ENCODE measurements at regions not wholly inside any gene's neighbourhood (a gene's known extent, or its start where the extent isn't known, plus 50 kb on each side); places are given as distances from the start of the nearest gene placed in this dataset.

DNA sequence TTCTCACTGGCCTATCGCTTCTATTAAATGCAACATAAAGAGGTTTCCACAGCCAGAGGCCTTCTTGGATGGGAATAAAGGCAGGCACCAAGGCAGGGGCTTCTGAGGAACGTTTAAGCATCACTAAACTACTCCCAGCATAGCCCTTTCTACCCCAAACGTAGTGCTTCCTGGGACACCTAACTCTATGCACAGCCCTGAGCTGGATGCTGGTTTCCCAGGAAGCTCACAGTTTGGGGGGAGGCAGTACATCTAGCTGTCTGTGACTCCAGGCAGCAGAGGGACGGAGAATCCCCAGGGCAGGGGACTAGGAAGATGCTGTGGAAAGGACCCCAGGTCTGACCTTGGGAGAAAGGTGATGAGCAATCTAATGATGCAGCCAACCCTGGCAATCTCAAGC lies 192.8 kb upstream of the ZMIZ1 start:
- DNase-seq (ENCODE audit: low spot score) = no peak

DNA sequence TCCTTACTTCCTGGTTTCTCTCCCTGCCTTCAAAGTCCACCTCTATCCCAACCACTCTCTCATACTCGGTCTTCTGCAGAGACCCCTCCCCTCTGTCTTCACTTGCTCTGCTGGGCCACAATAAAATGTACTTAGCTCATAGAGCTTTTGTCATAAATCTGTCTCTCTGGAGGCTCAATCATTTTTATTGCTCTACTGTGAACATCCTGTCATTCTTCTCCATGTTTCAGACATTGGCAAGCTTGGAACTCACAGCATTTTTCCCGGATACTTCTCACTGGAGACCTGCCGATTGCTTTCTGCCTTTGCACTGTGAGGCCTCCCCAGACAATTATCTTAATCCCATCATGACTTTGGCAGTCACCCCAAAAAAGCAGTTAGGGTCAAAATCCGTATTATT lies 192.3 kb upstream of the ZMIZ1 start:
- DNase-seq (ENCODE audit: low spot score) = no peak

GRCh38 chr10:78879621-78880020 lies 189.1 kb upstream of the ZMIZ1 start:
- no peak for DNase-seq (ENCODE audit: low spot score)

DNA sequence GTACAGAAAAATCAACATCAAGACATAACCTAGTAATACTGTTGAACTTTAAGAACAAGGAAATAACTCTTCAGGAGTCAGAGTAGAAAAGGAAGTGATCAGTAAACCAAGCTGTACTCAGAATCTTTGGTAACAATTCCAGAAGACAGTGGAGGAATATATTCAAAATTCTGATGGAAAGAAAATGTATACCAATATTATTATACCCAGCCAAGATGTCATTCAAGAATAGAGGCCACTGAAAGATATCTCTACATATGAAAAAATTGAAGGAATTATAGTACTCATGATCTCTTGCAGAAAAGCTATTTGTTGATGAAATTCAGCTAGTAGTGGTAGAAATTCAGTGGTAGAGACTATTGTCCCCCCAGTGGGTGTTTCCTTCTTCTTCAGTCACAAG lies 182.6 kb upstream of the ZMIZ1 start:
- no peak for DNase-seq (ENCODE audit: low spot score)

DNA sequence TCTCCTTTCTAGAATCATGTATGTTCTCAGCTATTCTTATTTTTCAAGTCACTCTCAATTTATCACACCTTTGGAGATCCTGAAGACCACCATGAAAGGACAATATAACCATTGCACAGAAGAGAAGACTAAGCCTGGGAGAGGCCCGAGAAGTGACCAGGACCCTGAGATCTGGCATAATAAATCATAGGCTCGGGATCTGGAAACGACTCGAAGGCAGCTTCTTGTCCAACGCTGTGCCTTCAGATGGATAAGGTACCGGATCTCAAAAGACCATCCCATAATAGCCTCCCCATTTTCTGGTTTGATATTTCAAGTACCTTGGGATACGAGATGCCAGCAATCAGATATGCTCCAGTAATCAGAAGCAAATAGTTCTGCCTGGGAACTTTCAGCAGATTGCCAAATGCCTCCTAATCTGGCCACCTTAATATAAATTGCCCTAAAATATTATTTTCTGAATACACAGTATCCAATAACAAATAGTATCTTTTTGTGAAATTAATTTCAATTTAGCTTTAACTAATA lies 179.2 kb upstream of the ZMIZ1 start:
- DNase-seq (ENCODE audit: low spot score) = no peak

- DNase-seq (ENCODE audit: low spot score) = no peak
These were observed 178.3 kb upstream of the ZMIZ1 start for GRCh38 chr10:78890506-78890905.

DNA sequence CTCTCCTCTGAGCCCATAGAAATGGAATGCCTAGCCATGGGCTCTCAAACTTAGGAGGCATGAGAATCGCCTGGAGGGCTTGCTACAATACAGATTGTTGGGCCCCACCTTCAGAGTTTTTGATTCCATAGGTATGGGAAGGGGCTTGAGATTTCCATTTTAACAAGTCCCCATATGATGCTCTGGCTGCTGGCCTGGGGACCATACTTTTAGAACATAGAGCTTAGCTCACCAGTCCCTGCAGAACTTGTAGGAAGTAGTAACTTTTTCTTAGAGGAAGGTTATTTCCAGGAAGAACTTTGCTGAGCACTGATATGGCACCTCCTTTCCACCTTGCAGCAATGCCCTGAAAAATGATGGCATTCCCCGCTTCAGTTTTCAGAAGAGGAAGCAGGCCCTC lies 177.0 kb upstream of the ZMIZ1 start:
- DNase-seq (ENCODE audit: low spot score) = no peak

GRCh38 chr10:78892338-78893176 lies 176.2 kb upstream of the ZMIZ1 start:
- DNase-seq (ENCODE audit: low spot score) = peak; percentile 24

DNA sequence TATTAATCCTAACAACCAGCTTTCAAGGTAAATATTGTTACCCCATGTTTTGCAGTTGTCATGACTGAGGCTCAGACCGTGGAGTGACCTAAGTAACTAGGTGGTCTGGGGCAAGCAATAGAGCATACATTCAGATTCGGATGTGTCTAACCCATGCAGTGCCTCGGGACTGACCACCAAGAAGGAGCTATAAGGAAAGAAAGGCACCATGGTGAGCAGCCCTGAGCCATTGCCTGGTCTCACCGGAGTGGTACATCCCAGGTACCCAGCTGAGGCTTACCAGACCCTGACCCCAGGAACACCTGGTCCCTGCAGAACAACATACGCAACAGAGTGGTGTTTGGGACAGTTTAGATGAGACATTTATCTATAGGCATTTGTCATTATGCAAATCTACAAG lies 175.5 kb upstream of the ZMIZ1 start:
- DNase-seq (ENCODE audit: low spot score) = no peak

- no peak for DNase-seq (ENCODE audit: low spot score)
These were observed 174.5 kb upstream of the ZMIZ1 start for GRCh38 chr10:78894089-78894840.

DNA sequence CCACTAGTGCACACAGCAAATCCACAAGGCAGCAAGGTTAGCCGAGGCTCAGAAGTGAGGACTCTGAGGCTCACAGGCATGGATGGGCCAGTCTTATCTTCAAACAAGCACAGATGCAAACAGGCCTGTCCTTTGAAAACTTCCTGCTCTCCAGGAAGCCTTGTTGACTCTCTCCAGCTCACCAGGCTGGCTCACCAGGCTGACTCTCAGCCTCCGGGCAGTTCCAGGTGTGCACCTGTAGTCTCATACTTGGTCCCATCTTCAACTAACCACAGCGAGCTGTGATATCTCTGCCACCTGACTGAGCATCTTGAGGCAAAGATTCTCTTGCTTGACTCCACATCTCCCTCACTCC lies 173.9 kb upstream of the ZMIZ1 start:
- DNase-seq (ENCODE audit: low spot score) = no peak

DNA sequence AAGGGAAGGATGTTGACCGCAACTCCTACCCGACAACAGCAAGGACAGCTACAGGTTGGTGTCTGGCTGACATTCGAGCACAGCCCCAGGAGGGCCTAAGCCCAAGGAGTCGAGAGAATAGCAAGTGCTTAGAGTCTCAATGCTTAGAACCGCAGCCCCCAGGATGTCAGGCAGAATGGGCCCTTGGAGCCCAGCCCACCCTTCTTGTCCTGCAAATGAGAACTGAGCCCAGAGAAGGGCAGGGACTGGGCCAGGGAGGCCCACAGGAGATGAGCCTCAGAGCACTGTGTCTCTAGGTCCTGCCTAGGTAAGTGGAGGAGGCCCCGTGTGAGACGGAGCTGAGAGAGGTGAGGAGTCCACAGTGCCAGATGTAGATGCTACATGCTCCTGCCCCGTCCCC lies 173.3 kb upstream of the ZMIZ1 start:
- DNase-seq (ENCODE audit: low spot score) = no peak

DNA sequence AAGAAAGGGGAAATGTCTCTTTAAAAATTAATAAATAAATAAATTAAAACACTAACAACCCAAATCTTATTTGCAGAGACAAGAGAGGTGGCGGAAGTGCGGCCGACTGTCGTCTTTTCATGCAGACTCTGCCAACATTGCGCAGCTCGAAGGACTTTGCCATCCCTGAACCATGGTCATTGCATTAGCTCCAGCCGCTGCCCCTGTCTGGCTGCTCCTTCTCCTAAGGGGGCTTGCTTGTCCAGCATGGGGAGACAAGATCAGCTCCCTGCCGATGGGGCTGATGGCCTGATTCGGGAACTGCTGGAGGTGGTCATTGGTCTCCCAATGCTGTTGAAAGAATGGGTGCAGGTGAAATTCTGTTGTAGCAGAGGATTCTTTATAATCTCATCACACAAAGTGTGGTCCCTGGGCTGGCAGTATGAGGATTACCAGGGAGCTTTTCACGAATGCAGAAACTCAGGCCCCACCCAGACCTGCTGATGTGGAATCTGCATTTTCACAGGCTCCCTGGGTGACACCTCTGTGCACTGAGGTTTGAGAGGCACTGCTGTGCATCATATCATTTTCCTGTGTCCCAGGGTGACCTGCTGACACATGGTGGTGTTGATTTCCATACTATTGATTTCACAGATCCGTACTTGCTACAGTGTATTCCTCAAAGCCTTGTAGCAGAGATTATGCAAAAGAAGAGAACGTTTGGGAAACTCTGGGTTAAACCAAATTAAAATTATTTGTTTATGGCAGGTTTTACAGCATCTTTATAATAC lies 172.4 kb upstream of the ZMIZ1 start:
- DNase-seq (ENCODE audit: low spot score) = no peak

GRCh38 chr10:78898341-78899097 lies 170.2 kb upstream of the ZMIZ1 start:
- DNase-seq (ENCODE audit: low spot score) = no peak

GRCh38 chr10:78899098-78899754 lies 169.5 kb upstream of the ZMIZ1 start:
- no peak for DNase-seq (ENCODE audit: low spot score)

DNA sequence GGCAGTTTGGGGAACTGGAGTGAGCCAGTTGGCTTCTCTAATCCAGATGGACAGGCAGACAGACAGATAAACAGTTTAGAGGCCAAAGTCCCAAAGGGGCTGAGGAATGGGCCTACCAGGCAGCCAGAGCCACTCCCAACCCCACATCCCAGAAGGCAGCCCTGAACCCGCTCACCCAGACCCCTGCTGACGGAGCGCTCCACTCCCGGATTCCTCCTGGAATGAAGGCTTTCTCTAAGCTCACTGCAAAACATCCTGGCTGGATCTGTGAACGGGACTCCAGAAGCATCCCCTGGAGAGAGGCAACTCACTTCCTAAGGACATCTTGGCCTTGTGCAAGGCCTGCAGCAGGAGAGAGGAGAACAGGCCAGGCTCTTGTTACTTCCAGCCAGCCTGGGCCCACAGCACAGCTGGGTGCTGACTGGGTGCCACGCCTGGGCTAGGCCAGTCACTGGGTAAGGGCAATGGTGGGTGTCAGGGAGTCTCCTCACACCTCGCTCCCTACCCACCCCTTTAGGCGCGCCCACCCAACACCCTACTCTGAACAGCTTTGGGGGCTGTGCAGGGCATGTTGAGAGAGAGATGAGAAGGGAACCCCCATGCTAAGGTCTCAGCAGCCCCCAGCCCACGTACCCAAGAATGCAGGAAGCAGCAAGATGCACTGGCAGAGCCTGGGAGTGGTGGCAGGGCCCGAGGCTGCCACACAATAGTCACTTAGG lies 168.6 kb upstream of the ZMIZ1 start:
- no peak for DNase-seq (ENCODE audit: low spot score)

DNA sequence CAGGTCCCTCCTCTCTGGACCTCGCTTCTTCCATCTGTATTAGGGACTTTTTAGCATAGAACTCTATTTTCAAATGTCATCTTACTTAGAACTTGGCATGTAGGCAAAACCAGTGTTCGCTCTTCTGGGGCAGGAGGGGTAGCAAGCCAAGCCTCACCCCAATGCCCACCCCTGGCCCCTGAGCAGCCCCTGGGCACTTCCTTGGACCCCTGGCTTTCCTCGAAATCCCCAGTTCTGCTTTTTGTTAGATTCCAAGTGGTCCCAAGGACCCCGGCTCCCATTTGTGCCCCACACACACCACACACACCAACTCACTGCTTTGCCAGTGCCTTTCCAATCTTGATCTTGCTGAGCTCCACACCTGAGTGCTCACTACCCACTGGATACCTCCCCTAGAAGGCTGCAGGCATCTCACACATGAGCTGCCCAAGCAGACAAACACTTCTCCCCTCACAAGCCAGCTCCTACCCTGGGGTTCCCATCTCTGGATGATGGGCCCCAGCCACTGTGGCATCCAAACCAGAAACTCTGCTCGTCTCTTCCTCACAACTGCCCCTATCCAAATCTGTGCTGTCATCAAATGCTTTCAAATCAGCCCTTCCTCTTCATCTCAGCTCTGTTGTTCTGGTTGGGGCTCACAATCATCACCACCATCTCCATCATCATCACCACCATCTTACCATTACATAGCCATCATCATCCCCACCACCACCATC lies 167.9 kb upstream of the ZMIZ1 start:
- DNase-seq (ENCODE audit: low spot score) = no peak

- no peak for DNase-seq (ENCODE audit: low spot score)
These were observed 167.1 kb upstream of the ZMIZ1 start for GRCh38 chr10:78901694-78902093.

DNA sequence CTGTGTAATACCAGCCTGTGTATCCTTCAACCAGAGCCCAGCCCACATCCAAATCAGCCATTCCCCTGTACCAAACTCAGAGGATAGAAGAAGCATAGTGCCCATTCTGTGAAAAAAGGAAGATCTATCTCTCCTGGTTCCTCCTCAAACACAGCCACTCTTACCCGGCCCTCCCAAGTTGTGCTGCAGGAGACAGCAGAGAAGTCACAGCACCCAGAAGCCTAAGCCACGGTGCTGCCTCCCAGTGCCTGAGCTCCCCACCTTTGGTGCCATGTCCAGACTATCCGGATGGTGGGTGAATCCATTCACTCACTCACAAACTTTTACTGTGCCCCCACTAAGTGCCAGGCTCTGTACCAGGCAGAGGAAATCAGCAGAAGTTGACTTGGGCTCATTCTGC lies 166.0 kb upstream of the ZMIZ1 start:
- DNase-seq (ENCODE audit: low spot score) = no peak

- no peak for DNase-seq (ENCODE audit: low spot score)
These were observed 165.3 kb upstream of the ZMIZ1 start for GRCh38 chr10:78903341-78903940.

Data from AG08395 (cell line).